KMS-11 (cell line): ENCODE measurements at regions not wholly inside any gene's neighbourhood (a gene's known extent, or its start where the extent isn't known, plus 50 kb on each side); places are given as distances from the start of the nearest gene placed in this dataset.

Experiments
- H2AFZ ChIP-seq: fragments of 200-600 bp; sonication (generic); 2 replicates; pipeline ENCODE4 v1.6.1; 2016; ENCODE audit warnings: antibody characterized with exemption, mixed run types, low read depth
- H3K27ac ChIP-seq: fragments of 200-600 bp; sonication (generic); 2 replicates; pipeline ENCODE4 v1.6.1; 2016; ENCODE audit warnings: mild to moderate bottlenecking, mixed run types
- H3K27me3 ChIP-seq: fragments of 200-600 bp; sonication (generic); 2 replicates; pipeline ENCODE4 v1.6.1; 2017; ENCODE audit warnings: mild to moderate bottlenecking, low read depth, mixed run types, moderate library complexity; ENCODE audit not compliant: insufficient read depth
- H3K36me3 ChIP-seq: fragments of 200-600 bp; sonication (generic); 2 replicates; pipeline ENCODE4 v1.6.1; 2017; ENCODE audit warnings: mild to moderate bottlenecking, mixed run types; ENCODE audit not compliant: insufficient read depth
- H3K4me1 ChIP-seq: fragments of 200-600 bp; sonication (generic); 2 replicates; pipeline ENCODE4 v1.6.1; 2016; ENCODE audit warnings: mild to moderate bottlenecking, low read depth, mixed run types; ENCODE audit not compliant: poor library complexity, severe bottlenecking
- H3K4me2 ChIP-seq: fragments of 200-600 bp; sonication (generic); 2 replicates; pipeline ENCODE4 v1.7.0; 2016; ENCODE audit warnings: mild to moderate bottlenecking, mixed run types
- H3K4me3 ChIP-seq: fragments of 200-600 bp; sonication (generic); IDR thresholded peaks from 2 replicates; pipeline ENCODE4 v1.6.1; 2017; ENCODE audit warnings: low read depth, low read length, mixed read lengths; ENCODE audit not compliant: insufficient read depth
- H3K79me2 ChIP-seq: fragments of 200-600 bp; sonication (generic); 2 replicates; pipeline ENCODE4 v1.6.1; 2016; ENCODE audit warnings: low read depth, mixed run types; ENCODE audit not compliant: insufficient read depth
- H3K9ac ChIP-seq: fragments of 200-600 bp; sonication (generic); 2 replicates; pipeline ENCODE4 v1.6.1; 2016; ENCODE audit warnings: mild to moderate bottlenecking, mixed run types
- H4K20me1 ChIP-seq: fragments of 200-600 bp; sonication (generic); 2 replicates; pipeline ENCODE4 v1.6.1; 2016; ENCODE audit warnings: mild to moderate bottlenecking, mixed run types; ENCODE audit not compliant: insufficient read depth
- TF ChIP-seq, protein P1 (sequence below): fragments of 200-600 bp; sonication (generic); conservative IDR thresholded peaks from 2 replicates; pipeline ENCODE4 v1.6.1; 2017; ENCODE audit warnings: low read depth, mild to moderate bottlenecking, antibody characterized with exemption, low read length, moderate library complexity, mixed read lengths

DNA sequence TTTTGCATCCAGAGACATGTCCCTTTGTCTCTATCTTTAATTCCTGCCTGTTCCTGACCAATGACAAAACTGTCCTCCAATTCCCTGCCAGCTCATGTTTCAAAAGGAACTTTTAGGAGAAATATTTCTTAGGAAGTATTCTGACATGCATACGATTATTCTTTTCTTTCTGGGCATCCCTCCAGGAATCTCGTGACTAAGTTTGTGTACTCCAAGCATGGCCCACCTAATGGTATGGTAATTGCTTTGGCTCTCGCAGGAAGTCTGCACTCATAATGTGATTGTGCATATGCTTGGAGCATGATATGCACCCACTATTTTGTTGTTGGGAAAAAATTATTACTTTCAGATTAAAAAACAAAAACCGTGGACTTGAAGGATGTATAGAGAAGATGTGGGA is 256.4 kb downstream of the PRDM2 start:
- no peaks in the 10 kb centered on the region for H3K4me1 ChIP-seq
- no peak overlapping the region for H2AFZ ChIP-seq
- no peaks in the 10 kb centered on the region for H4K20me1 ChIP-seq
- no peak overlapping the region for H3K4me2 ChIP-seq
- no peak overlapping the region for H3K27ac ChIP-seq
- no peak overlapping the region for H3K4me3 ChIP-seq
- TF ChIP-seq, protein P1, sequence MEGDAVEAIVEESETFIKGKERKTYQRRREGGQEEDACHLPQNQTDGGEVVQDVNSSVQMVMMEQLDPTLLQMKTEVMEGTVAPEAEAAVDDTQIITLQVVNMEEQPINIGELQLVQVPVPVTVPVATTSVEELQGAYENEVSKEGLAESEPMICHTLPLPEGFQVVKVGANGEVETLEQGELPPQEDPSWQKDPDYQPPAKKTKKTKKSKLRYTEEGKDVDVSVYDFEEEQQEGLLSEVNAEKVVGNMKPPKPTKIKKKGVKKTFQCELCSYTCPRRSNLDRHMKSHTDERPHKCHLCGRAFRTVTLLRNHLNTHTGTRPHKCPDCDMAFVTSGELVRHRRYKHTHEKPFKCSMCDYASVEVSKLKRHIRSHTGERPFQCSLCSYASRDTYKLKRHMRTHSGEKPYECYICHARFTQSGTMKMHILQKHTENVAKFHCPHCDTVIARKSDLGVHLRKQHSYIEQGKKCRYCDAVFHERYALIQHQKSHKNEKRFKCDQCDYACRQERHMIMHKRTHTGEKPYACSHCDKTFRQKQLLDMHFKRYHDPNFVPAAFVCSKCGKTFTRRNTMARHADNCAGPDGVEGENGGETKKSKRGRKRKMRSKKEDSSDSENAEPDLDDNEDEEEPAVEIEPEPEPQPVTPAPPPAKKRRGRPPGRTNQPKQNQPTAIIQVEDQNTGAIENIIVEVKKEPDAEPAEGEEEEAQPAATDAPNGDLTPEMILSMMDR = no peak
- H3K9ac ChIP-seq = no peak overlapping the region
- H3K79me2 ChIP-seq = no peaks in the 10 kb centered on the region
- no peaks in the 10 kb centered on the region for H3K36me3 ChIP-seq
- no peaks in the 10 kb centered on the region for H3K27me3 ChIP-seq

DNA sequence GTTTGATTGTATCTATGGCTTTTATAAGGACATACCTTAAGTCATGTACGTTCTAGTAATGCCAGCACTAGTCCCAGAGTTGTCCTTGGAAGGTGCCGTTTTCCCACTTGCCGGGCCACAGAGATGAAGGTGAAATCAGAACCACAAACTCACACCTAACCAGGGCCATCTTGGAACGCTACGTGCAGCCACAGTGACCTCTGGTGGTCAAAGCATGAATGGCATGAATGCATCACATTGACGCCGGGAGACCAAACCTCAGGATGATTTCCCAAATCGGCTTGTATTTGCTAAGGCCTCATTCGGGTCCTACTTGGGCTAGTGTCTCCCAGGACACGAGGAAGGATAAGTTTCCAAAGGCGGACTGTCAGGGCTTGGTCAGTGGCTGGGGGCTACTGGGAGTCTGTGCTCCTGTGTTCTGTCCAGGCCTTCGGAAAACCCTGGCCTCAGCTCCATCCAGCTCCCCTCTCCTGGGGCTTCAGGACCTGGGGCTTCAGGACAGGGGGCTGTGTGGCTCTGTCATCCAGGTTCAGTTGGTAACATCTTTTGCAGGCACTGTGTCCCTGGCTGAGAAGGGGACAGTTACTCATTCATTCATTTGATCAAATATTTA is 260.5 kb downstream of the PRDM2 start:
- H3K4me2 ChIP-seq = no peak overlapping the region
- no peaks in the 10 kb centered on the region for H3K36me3 ChIP-seq
- H4K20me1 ChIP-seq = no peaks in the 10 kb centered on the region
- H3K27me3 ChIP-seq = no peaks in the 10 kb centered on the region; the same call in 1 of the 2 replicates
- no peaks in the 10 kb centered on the region for H3K79me2 ChIP-seq
- H2AFZ ChIP-seq = peak overlapping the region; percentile 24; the same call in 1 of the 2 replicates
- TF ChIP-seq, protein P1 = peak; percentile 90
- no peak overlapping the region for H3K4me3 ChIP-seq
- no peak overlapping the region for H3K27ac ChIP-seq
- H3K9ac ChIP-seq = no peak overlapping the region
- H3K4me1 ChIP-seq = no peaks in the 10 kb centered on the region

DNA sequence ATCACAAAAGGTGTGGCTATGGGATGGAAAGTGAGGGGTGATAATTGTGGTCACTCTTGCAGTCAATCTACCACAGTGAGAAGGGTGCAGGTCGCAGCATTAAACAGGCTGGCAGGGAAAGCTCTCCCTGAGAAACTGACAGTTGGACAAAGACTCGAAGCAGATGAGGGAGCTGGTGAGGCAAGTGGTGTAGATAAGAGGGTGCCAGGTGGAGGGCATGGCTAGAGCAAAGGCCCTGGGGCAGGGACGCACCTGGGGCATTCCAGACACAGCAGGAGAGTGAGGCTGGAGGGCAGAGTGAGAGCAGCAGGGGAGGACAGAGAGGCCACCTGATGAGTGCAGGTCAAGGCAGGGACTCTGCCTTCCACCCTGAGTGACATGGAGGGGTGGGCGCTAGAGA is 264.8 kb downstream of the PRDM2 start:
- Histone ChIP-seq H3K79me2 (no peaks in the 10 kb centered on the region), H2AFZ (no peak overlapping the region), H3K27ac (no peak overlapping the region), H4K20me1 (no peaks in the 10 kb centered on the region), H3K36me3 (no peaks in the 10 kb centered on the region), H3K4me1 (no peaks in the 10 kb centered on the region), H3K9ac (no peak overlapping the region), H3K4me3 (no peak overlapping the region), H3K27me3 (no peaks in the 10 kb centered on the region; the same call in 1 of the 2 replicates), H3K4me2 (no peak overlapping the region)
- TF ChIP-seq, protein P1 = no peak

DNA sequence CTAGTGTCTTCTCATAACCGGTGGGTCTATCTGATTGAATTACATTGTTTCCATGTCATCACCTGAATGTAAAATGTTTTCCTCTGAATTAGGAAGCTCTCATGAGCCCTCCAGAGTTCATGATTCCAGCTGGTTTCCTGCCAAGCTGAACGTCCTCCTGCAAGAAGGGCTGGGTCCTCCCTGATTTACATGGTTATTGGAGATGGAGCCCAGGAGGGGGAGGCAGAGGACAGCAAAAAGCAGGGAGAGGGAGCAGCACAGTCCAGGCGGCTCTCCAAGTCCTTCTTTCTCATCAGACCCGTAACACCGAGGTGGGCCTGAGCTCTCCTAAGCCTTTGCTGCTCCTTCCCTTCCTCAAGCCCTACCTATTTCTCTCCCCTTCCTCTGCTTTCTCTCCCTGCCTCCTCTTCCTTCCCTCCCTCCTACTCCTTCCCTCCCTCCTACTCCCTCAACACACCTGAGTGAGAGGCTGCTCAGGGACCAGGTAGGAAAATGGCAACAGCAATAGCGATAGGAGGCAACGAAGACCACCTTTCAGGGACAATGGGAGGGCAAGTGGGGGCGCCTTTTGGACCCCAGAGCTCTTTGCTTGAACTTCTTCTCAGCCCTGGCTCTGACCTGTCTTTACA is 265.9 kb downstream of the PRDM2 start:
- Histone ChIP-seq H3K4me2 (no peak overlapping the region), H2AFZ (no peak overlapping the region), H3K36me3 (no peaks in the 10 kb centered on the region), H3K79me2 (no peaks in the 10 kb centered on the region), H3K27ac (no peak overlapping the region), H3K4me3 (no peak overlapping the region), H3K4me1 (no peaks in the 10 kb centered on the region), H3K9ac (no peak overlapping the region), H3K27me3 (no peaks in the 10 kb centered on the region; the same call in 1 of the 2 replicates), H4K20me1 (no peaks in the 10 kb centered on the region)
- TF ChIP-seq, protein P1 = peak; percentile 47
